ENCODE measurements at regions not wholly inside any gene's neighbourhood (a gene's known extent, or its start where the extent isn't known, plus 50 kb on each side); places are given as distances from the start of the nearest gene placed in this dataset.

DNA sequence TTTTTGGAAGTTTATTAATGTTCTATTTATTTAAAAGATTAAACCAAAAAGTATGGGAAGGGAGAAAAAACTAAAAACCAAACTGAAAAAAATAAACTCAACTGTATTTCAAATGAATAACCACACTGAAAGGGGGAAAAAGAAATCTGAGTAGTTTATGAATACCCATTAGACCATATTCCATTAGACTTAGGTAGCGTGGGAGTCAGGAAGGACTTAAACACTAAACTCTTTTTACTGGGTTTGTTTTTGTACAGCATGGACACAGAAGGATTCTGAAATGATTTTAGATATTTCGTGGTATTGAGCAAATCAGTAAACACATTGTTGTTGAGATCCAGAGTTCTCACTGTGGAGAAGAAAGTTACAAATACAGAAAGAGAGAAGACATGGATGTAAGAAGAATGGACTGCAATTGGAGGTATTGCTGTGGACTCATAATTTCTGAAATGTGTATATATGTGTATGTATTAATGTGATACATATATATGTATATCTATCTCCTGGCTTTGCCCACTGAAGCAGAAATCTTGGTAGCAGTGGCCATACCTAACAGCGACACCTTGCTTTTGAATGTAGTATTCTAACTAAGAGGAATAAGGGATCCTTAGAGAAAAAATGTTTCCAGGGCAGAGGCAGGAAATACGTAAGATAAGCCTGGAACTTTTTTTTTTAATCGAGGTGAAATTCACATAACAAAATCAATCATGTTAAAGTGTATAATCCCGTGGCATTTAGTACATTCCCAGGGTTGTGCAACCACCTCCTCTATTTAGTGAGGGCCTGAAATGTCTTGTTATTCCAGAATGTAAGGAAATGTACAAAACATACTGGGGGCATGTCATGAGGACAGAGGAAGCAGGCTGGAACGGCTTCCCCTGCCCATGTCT, 228.8 kb downstream of the SMARCA2 start:
- DNase-seq (ENCODE audit: extremely low read depth, low read depth), result no peak
- no peak overlapping the region for H3K4me3 ChIP-seq (replicated peaks; ENCODE audit: low read depth, low read length)
- TF ChIP-seq, protein P1, sequence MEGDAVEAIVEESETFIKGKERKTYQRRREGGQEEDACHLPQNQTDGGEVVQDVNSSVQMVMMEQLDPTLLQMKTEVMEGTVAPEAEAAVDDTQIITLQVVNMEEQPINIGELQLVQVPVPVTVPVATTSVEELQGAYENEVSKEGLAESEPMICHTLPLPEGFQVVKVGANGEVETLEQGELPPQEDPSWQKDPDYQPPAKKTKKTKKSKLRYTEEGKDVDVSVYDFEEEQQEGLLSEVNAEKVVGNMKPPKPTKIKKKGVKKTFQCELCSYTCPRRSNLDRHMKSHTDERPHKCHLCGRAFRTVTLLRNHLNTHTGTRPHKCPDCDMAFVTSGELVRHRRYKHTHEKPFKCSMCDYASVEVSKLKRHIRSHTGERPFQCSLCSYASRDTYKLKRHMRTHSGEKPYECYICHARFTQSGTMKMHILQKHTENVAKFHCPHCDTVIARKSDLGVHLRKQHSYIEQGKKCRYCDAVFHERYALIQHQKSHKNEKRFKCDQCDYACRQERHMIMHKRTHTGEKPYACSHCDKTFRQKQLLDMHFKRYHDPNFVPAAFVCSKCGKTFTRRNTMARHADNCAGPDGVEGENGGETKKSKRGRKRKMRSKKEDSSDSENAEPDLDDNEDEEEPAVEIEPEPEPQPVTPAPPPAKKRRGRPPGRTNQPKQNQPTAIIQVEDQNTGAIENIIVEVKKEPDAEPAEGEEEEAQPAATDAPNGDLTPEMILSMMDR (IDR thresholded peaks at IDR 0.05; ENCODE audit: low read depth, low read length, missing control alignments), result no peak

DNA sequence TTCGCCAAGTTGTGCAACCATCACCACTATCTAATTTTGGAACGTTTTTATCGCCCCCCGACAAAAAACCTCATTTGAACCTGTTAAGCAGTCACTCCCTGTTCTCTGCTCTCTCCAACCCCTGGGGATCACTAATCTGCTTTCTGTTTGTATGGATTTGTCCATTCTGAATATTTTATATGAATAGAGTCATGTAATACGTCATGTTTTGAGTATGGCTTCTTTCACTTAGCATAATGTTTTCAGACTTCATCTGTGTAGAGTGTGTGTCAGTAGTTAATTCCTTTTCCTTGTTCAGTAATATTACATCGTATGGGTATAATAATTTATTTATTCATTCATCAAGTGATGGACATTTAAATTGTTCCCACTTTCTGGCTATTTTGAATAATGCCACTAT, 232.2 kb downstream of the SMARCA2 start:
- H3K4me3 ChIP-seq (replicated peaks; ENCODE audit: low read depth, low read length), result no peak overlapping the region
- TF ChIP-seq, protein P1 (IDR thresholded peaks at IDR 0.05; ENCODE audit: low read depth, low read length, missing control alignments), result no peak
- no peak for DNase-seq (ENCODE audit: extremely low read depth, low read depth)

DNA sequence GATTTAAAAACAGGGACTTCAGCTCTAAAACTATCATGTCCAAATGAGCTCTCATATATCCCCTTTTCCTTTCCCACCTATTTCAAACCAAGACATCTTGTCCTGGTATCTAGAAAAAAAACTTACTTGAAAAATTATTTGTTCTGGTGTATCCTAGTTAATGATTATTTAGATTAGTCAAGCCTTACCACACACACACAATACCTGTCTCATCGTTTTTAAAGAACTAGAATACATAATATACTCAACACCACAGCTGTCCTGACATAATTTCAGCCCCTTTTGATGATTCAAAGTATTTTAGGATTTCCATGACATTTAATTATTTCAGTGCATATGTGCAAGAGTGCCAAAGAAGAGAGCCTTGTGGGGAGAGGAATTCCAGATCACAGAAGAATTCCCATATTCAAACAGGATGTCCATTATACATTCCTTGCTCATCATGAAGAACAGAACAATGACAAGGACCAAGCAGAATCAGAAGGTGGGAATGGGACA, 233.7 kb downstream of the SMARCA2 start:
- TF ChIP-seq, protein P1 (IDR thresholded peaks at IDR 0.05; ENCODE audit: low read depth, low read length, missing control alignments), result no peak
- no peak overlapping the region for H3K4me3 ChIP-seq (replicated peaks; ENCODE audit: low read depth, low read length)
- DNase-seq (ENCODE audit: extremely low read depth, low read depth), result no peak

DNA sequence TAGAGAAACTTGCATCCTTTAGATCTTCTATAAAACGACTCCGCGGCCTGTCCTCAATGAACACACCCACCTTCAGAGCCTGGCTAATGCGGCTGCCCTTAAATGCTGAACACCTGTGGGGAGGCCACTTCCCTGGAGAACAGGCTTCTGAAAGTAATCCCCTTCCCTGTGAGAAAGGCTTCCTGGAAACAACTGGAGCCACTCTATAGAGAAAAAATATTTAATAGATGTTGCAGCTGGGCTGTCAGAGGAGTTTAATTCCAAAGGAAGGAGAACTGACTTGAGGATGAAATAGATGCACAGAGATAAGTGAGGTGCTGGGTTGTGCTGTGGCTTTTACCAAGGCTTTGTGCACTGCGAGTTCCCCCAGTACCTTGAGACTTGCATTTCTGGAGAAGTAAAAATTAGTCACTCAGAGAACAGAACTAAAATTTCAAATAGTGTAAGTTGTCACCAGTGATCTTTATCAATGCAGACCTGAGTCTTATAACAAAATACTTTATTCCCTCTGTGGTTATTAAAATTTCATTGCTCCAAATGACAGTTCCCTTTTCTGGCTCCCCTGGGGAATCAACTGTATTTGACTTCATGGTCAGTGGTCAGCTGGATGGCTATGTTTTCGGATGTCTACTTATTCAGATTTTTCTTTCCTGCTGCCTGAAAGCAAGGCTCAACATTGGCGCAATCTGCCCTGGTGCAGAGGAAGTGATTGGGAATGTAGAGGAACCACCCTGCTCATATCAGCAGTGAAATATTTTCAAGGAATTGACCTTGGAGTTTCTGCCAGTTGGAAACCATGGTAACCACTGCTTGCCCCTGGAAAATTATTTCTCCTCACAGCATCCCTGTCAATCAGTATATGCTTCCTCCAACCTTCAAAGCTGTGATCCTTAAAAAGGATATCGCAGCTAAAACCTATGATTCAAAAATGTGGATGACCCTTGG, 238.8 kb downstream of the SMARCA2 start:
- no peak overlapping the region for H3K4me3 ChIP-seq (replicated peaks; ENCODE audit: low read depth, low read length)
- DNase-seq (ENCODE audit: extremely low read depth, low read depth), result no peak
- TF ChIP-seq, protein P1 (IDR thresholded peaks at IDR 0.05; ENCODE audit: low read depth, low read length, missing control alignments), result no peak

DNA sequence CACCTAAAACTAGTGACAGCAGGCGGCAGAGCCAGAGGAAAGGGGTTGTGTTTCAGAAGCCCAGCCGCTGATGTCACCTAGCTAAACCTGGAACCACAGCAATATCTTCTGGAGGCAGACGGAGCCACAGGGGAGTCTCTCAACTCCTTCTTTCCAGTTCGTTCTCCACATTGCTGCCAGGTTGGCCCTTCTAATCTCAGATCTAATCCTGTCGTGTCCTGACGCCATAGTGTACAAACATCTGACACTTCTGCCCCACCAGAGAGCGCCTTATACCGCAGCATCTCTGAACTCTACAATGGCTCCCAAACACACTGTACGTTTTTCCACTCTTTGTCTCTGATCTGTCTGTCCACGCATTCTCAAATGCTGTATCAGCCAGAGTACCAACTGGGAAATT, 240.0 kb downstream of the SMARCA2 start:
- H3K4me3 ChIP-seq (replicated peaks; ENCODE audit: low read depth, low read length), result no peak overlapping the region
- no peak for DNase-seq (ENCODE audit: extremely low read depth, low read depth)
- TF ChIP-seq, protein P1 (IDR thresholded peaks at IDR 0.05; ENCODE audit: low read depth, low read length, missing control alignments), result no peak

DNA sequence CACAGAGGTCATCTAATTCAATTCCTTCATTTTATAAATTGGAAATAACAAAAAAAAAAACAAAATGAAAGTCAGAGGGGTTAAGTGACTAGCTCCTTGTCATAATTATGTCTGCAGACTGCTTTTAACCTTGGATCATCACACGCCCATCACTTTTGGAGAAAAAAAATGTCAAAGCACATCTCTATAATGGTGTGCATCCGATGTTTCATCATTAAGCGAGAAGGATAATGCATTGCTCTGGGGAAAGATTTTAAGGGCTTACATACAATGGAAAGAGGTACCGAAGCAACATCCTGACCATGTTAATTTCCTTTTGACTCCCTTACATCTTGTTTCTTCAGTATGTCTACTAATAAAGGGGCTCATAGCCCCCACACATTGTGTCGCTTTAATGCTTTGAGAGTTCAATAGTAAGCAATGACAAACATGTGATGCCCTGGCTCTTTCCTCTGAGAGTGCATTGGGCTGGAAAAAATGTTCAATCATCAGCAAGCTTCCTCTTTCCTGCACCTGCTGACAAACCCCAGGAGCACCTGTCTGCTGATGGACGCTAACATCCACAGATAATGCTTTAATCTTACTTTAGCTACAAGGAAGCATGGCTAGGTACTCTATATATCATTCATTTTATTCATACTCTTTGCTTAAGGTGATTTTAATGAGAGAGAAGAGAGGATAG, 242.2 kb downstream of the SMARCA2 start:
- DNase-seq (ENCODE audit: extremely low read depth, low read depth), result no peak
- TF ChIP-seq, protein P1 (IDR thresholded peaks at IDR 0.05; ENCODE audit: low read depth, low read length, missing control alignments), result no peak
- no peak overlapping the region for H3K4me3 ChIP-seq (replicated peaks; ENCODE audit: low read depth, low read length)
